Hepatocyte (in vitro differentiated cells): ENCODE measurements at regions not wholly inside any gene's neighbourhood (a gene's known extent, or its start where the extent isn't known, plus 50 kb on each side); places are given as distances from the start of the nearest gene placed in this dataset.

ENCODE experiments used
- EZH2 ChIP-seq: fragments of 200-600 bp; sonication (generic); IDR thresholded peaks from 2 replicates; pipeline ENCODE4 v1.6.1; 2016; ENCODE audit warnings: antibody characterized with exemption, mild to moderate bottlenecking, borderline replicate concordance
- EZH2phosphoT487 ChIP-seq: fragments of 200-600 bp; sonication (generic); IDR thresholded peaks from one replicate; pipeline ENCODE4 v1.6.1; 2018; ENCODE audit warnings: antibody characterized with exemption, mild to moderate bottlenecking, low read depth, moderate library complexity; ENCODE audit not compliant: unreplicated experiment, severe bottlenecking
- TF ChIP-seq, protein P1 (sequence below): fragments of 200-600 bp; sonication (generic); IDR thresholded peaks from 2 replicates; pipeline ENCODE4 v1.5.1; 2016; ENCODE audit warnings: antibody characterized with exemption, mild to moderate bottlenecking; ENCODE audit not compliant: poor library complexity

DNA sequence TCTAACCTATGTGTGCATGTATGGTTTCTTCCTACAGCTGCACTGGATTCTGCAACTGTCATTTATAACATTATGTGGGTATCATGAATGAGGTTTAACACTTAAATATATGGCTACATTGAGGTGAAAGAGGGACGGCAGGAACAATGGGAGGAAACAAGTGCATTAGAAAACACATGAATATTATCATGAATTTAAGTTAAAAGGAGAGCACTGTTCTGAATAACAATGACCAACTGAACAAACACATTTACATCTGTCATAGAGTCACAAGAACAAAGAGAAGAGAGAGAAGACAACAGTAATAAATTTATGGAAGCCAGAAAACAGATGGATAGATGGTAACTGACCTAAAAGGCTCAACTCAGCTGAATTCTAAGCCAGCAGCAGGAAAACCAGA lies 527.1 kb upstream of the DIPK2B start:
- TF ChIP-seq, protein P1, sequence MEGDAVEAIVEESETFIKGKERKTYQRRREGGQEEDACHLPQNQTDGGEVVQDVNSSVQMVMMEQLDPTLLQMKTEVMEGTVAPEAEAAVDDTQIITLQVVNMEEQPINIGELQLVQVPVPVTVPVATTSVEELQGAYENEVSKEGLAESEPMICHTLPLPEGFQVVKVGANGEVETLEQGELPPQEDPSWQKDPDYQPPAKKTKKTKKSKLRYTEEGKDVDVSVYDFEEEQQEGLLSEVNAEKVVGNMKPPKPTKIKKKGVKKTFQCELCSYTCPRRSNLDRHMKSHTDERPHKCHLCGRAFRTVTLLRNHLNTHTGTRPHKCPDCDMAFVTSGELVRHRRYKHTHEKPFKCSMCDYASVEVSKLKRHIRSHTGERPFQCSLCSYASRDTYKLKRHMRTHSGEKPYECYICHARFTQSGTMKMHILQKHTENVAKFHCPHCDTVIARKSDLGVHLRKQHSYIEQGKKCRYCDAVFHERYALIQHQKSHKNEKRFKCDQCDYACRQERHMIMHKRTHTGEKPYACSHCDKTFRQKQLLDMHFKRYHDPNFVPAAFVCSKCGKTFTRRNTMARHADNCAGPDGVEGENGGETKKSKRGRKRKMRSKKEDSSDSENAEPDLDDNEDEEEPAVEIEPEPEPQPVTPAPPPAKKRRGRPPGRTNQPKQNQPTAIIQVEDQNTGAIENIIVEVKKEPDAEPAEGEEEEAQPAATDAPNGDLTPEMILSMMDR, result no peak
- TF ChIP-seq EZH2phosphoT487, result no peak
- TF ChIP-seq EZH2, result no peak
